Endothelial cell of umbilical vein (primary cell): ENCODE measurements at regions not wholly inside any gene's neighbourhood (a gene's known extent, or its start where the extent isn't known, plus 50 kb on each side); places are given as distances from the start of the nearest gene placed in this dataset.
A peak's percentile ranks its signal among the peaks of the same experiment; 100 is the strongest.

Source experiments
- BruUV-seq: library from RNA; stranded (reverse); fragments of 400-500 nt; replicated peaks from 2 replicates; lab custom pipeline; 2021; lab: Mats Ljungman, UMichigan
- CTCF ChIA-PET: fragments of 300-600, 350-600 bp; sonication (Branson Sonifier 250); formaldehyde crosslinking; loops from one replicate; lab custom pipeline; 2021; ENCODE audit warnings: antibody characterized with exemption, inconsistent platforms; lab: Charles Lee
- POLR2A ChIA-PET: fragments of 300-600, 350-600 bp; sonication (Branson Sonifier 250); formaldehyde crosslinking; loops from one replicate; lab custom pipeline; 2021; ENCODE audit warnings: antibody characterized with exemption, inconsistent platforms; lab: Charles Lee
- DNase-seq: peaks from one replicate; pipeline ENCODE4 v3.0.0-alpha.2; 2011; ENCODE audit warnings: low read depth, low spot score
- FAIRE-seq: peaks from 2 replicates; lab custom pipeline; 2011; peaks lifted over from hg19 to GRCh38; lab: Jason Lieb, UNC
- H2AFZ ChIP-seq: 2 replicates; pipeline ENCODE4 v1.6.0; 2012; ENCODE audit warnings: low read depth, low read length, control low read depth, inconsistent platforms
- H3K27ac ChIP-seq: 2 replicates; pipeline ENCODE4 v1.5.1; 2011; ENCODE audit warnings: low read depth, mild to moderate bottlenecking, control low read depth, low read length, moderate library complexity; ENCODE audit not compliant: insufficient read depth
- H3K27me3 ChIP-seq, 2 experiments: 2 replicates each; pipeline versions ENCODE4 v1.6.0 to v1.6.1; 2011; ENCODE audit warnings: low read length in 2 of 2, mixed read lengths in 1 of 2; ENCODE audit not compliant: control insufficient read depth in 2 of 2, insufficient read depth in 2 of 2
- H3K36me3 ChIP-seq, 2 experiments: 2 replicates in 1 of 2; 3 replicates in 1 of 2; pipeline ENCODE4 v1.5.1; 2011; ENCODE audit warnings: low read length in 2 of 2, mild to moderate bottlenecking in 1 of 2, moderate library complexity in 1 of 2; ENCODE audit not compliant: control insufficient read depth in 2 of 2, insufficient read depth in 2 of 2; ENCODE audit errors: extremely low read depth in 1 of 2
- H3K4me1 ChIP-seq: 3 replicates; pipeline ENCODE4 v1.5.1; 2011; ENCODE audit warnings: mild to moderate bottlenecking, low read length; ENCODE audit not compliant: control insufficient read depth, insufficient read depth; ENCODE audit errors: extremely low read depth
- H3K4me2 ChIP-seq: 2 replicates; pipeline ENCODE4 v1.6.1; 2011; ENCODE audit warnings: low read length, control low read depth, mixed read lengths; ENCODE audit not compliant: insufficient read depth
- H3K4me3 ChIP-seq, 3 experiments: fragments of 200-600 bp in 1 of 3; sonication (generic), shearing (Covaris generic) in 1 of 3; replicated peaks in 1 of 3; 2 replicates each; pipeline ENCODE4 v1.5.1; 2011 to 2016; ENCODE audit warnings: control low read depth in 3 of 3, low read length in 3 of 3, mild to moderate bottlenecking in 2 of 3, inconsistent platforms in 1 of 3, low read depth in 1 of 3, moderate library complexity in 1 of 3; ENCODE audit not compliant: insufficient read depth in 1 of 3
- H3K79me2 ChIP-seq: 2 replicates; pipeline ENCODE4 v1.6.0; 2012; ENCODE audit warnings: low read length, inconsistent platforms; ENCODE audit not compliant: control insufficient read depth, insufficient read depth
- H3K9ac ChIP-seq: replicated peaks from 2 replicates; pipeline ENCODE3; 2011; ENCODE audit warnings: low read length, control low read depth; ENCODE audit not compliant: insufficient read depth; ENCODE audit errors: extremely low read depth
- H3K9me1 ChIP-seq: replicated peaks from 3 replicates; pipeline ENCODE4 v1.6.0; 2011; ENCODE audit warnings: mild to moderate bottlenecking, low read length; ENCODE audit not compliant: control insufficient read depth, insufficient read depth; ENCODE audit errors: extremely low read depth
- H3K9me3 ChIP-seq: replicated peaks from 2 replicates; pipeline ENCODE4 v1.5.1; 2012; ENCODE audit warnings: low read length, inconsistent platforms; ENCODE audit not compliant: control insufficient read depth, insufficient read depth
- H4K20me1 ChIP-seq: replicated peaks from 2 replicates; pipeline ENCODE3; 2011; ENCODE audit warnings: mild to moderate bottlenecking, low read length; ENCODE audit not compliant: control insufficient read depth, insufficient read depth; ENCODE audit errors: extremely low read depth
- EZH2 ChIP-seq: IDR thresholded peaks from 2 replicates; pipeline ENCODE4 v1.6.1; 2012; ENCODE audit warnings: borderline replicate concordance, low read depth, mild to moderate bottlenecking, moderate library complexity, low read length, inconsistent platforms; ENCODE audit not compliant: severe bottlenecking
- FOS ChIP-seq: IDR thresholded peaks from 2 replicates; pipeline ENCODE4 v1.6.1; 2011; ENCODE audit warnings: mild to moderate bottlenecking, low read length, moderate library complexity, borderline replicate concordance; ENCODE audit not compliant: insufficient read depth
- GATA2 ChIP-seq: IDR thresholded peaks from 2 replicates; pipeline ENCODE4 v1.7.0; 2011; ENCODE audit warnings: low read depth, mild to moderate bottlenecking, moderate library complexity, mixed read lengths, low read length; ENCODE audit not compliant: insufficient read length, insufficient read depth
- JUN ChIP-seq: IDR thresholded peaks from 2 replicates; pipeline ENCODE4 v1.6.1; 2011; ENCODE audit warnings: borderline replicate concordance, low read depth; ENCODE audit not compliant: insufficient read length, insufficient read depth
- MYC ChIP-seq: IDR thresholded peaks from one replicate; pipeline ENCODE4 v1.6.1; 2011; ENCODE audit warnings: mild to moderate bottlenecking, low read depth, low read length
- POLR2A ChIP-seq: IDR thresholded peaks from 2 replicates; pipeline ENCODE4 v1.6.1; 2012; ENCODE audit warnings: low read depth, mild to moderate bottlenecking, control low read depth, low read length
- POLR2AphosphoS5 ChIP-seq: IDR thresholded peaks from 2 replicates; pipeline ENCODE4 v1.6.1; 2012; ENCODE audit warnings: low read depth, mild to moderate bottlenecking, control low read depth, low read length, moderate library complexity; ENCODE audit not compliant: insufficient read depth
- dilution Hi-C: fragments of 300-500 bp; cut with MboI; formaldehyde crosslinking; loops from one replicate; pipeline ENCODE4 v1.15.0; 2019; ENCODE audit warnings: low sequenced_read_pairs; ENCODE audit not compliant: extremely low pct_ligation_motif_present
- intact Hi-C: fragments of 100-400 bp; cut with micrococcal nuclease; formaldehyde crosslinking; loops from one replicate; pipeline ENCODE4 v1.10.0; 2022
- TF ChIP-seq, protein P1 (sequence below), 2 donors: IDR thresholded peaks; 1 replicate in 1 of 2; 2 replicates in 1 of 2; pipeline ENCODE4 v1.5.1; 2011; ENCODE audit warnings: low read length in 2 of 2, mild to moderate bottlenecking in 2 of 2, moderate library complexity in 2 of 2, control low read depth in 1 of 2, inconsistent platforms in 1 of 2, low read depth in 1 of 2; ENCODE audit not compliant: insufficient read depth in 1 of 2; ENCODE audit errors: extremely low read depth in 1 of 2
- TF ChIP-seq, protein P2 (sequence below): IDR thresholded peaks from 2 replicates; pipeline ENCODE4 v1.6.1; 2011; ENCODE audit not compliant: insufficient read depth, insufficient read length

DNA sequence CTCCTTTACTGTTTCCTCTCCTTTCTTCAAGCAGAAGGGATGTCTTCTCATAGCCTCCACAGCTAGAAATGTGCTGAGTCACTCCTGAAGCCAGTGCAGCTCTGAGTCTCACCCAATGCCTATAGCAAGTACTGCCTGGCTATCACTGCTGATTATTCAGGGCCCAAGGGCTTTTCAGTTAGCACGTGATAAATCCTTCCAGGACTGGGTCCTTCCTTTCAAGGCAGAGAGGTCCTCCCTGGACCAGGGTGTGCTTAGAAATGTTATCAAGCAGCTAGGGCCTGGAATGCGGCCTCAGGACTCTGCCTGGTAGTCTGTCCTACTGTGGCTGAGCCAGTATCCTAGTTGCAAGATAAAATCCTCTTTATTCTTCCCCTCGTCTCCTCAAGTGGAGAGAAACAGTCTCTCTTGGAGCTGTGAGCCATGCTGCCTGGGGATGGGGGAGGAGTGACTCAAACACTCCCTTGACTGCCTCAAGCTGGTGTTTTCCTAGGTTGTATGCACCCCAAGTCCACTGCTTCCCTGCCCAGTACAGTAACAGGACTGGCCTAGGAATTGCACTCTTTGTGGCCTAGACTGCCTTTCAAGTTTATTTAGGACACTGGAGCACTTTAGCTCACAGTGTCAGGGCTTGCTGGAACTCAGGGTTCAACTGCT, 198.7 kb upstream of the SERP2 start:
- dilution Hi-C loops (no loop called here), intact Hi-C loops (no loop called here)
- no peak overlapping the region for H3K27ac ChIP-seq
- ChIA-PET CTCF (interaction anchor here (1.1 to 1.3 kb wide), 2 partner anchors 11 to 17 kb away, joined by 3 to 4 read pairs; no protein-coding TSS in a partner anchor), POLR2A (no interaction called here)
- no peak overlapping the region for H3K4me3 ChIP-seq
- H3K4me1 ChIP-seq = no peaks in the 10 kb centered on the region
- FAIRE-seq (no peak), DNase-seq (no peak)
- no peak overlapping the region for H3K9ac ChIP-seq
- H3K27me3 ChIP-seq = no peaks in the 10 kb centered on the region
- no peaks in the 10 kb centered on the region for H3K36me3 ChIP-seq
- BruUV-seq = no TSS peak
- TF ChIP-seq EZH2 = no peak
- H4K20me1 ChIP-seq = no peaks in the 10 kb centered on the region
- H3K9me1 ChIP-seq = no peaks in the 10 kb centered on the region
- no peak overlapping the region for H3K4me2 ChIP-seq
- no peaks in the 10 kb centered on the region for H3K9me3 ChIP-seq
- H2AFZ ChIP-seq = peak overlapping the region; percentile 52
- no peaks in the 10 kb centered on the region for H3K79me2 ChIP-seq

DNA sequence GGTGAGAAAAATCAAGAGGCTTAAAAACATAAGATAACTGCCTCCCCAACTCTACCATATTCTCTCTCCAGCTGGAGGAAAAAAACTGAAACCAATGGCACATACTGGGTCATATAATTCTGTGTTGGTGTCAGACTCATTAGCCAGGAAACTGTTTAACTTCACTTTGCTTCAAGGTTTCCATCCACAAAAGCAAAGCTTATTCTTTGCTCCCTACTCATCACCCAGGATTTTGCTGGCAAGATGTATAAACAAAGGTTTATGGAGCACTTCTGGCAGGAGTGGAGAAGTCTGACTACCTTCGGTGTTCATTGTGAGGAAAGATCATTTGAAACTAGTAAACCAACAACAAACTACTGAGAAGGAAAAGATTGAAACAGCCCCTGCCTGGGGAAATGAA, 197.5 kb upstream of the SERP2 start:
- ChIA-PET POLR2A (no interaction called here), CTCF (no interaction called here)
- H3K9ac ChIP-seq = no peak overlapping the region
- H3K9me3 ChIP-seq = no peaks in the 10 kb centered on the region
- no peak overlapping the region for H2AFZ ChIP-seq
- no peaks in the 10 kb centered on the region for H3K27me3 ChIP-seq
- no peaks in the 10 kb centered on the region for H3K9me1 ChIP-seq
- intact Hi-C loops (no loop called here), dilution Hi-C loops (no loop called here)
- H3K36me3 ChIP-seq = no peaks in the 10 kb centered on the region
- TF ChIP-seq EZH2 (no peak), JUN (no peak), MYC (no peak), POLR2A (no peak), POLR2AphosphoS5 (no peak), FOS (no peak), GATA2 (no peak)
- TF ChIP-seq, protein P1, sequence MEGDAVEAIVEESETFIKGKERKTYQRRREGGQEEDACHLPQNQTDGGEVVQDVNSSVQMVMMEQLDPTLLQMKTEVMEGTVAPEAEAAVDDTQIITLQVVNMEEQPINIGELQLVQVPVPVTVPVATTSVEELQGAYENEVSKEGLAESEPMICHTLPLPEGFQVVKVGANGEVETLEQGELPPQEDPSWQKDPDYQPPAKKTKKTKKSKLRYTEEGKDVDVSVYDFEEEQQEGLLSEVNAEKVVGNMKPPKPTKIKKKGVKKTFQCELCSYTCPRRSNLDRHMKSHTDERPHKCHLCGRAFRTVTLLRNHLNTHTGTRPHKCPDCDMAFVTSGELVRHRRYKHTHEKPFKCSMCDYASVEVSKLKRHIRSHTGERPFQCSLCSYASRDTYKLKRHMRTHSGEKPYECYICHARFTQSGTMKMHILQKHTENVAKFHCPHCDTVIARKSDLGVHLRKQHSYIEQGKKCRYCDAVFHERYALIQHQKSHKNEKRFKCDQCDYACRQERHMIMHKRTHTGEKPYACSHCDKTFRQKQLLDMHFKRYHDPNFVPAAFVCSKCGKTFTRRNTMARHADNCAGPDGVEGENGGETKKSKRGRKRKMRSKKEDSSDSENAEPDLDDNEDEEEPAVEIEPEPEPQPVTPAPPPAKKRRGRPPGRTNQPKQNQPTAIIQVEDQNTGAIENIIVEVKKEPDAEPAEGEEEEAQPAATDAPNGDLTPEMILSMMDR (IDR thresholded peaks at IDR 0.05; ENCODE audit: extremely low read depth in 1 of 2, insufficient read depth in 1 of 2, low read depth in 1 of 2, low read length in 2 of 2) = no peak
- TF ChIP-seq, protein P2, sequence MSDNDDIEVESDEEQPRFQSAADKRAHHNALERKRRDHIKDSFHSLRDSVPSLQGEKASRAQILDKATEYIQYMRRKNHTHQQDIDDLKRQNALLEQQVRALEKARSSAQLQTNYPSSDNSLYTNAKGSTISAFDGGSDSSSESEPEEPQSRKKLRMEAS = no peak
- BruUV-seq = no TSS peak
- FAIRE-seq (no peak), DNase-seq (no peak)
- H3K27ac ChIP-seq = no peak overlapping the region
- no peak overlapping the region for H3K4me2 ChIP-seq
- no peaks in the 10 kb centered on the region for H4K20me1 ChIP-seq
- no peaks in the 10 kb centered on the region for H3K4me1 ChIP-seq
- no peak overlapping the region for H3K4me3 ChIP-seq
- H3K79me2 ChIP-seq = no peaks in the 10 kb centered on the region
